Breast epithelium (tissue), 4 donors: ENCODE measurements at regions not wholly inside any gene's neighbourhood (a gene's known extent, or its start where the extent isn't known, plus 50 kb on each side); places are given as distances from the start of the nearest gene placed in this dataset.

ENCODE experiments used
- DNase-seq, 2 donors: peaks; one replicate each; pipeline ENCODE4 v3.0.0-alpha.2; 2019; ENCODE audit warnings: low spot score in 2 of 2
- H3K27ac ChIP-seq, 2 donors: fragments of 200-600 bp; sonication (generic) in 1 of 2; one replicate each; pipeline ENCODE4 v1.5.1; 2016 to 2019; ENCODE audit warnings: mild to moderate bottlenecking in 1 of 2
- H3K27me3 ChIP-seq, 2 donors: fragments of 200-600 bp; sonication (generic) in 1 of 2; one replicate each; pipeline versions ENCODE4 v1.5.1 to v1.6.0; 2017 to 2019; ENCODE audit warnings: control low read depth in 1 of 2, mild to moderate bottlenecking in 1 of 2
- H3K36me3 ChIP-seq: fragments of 200-600 bp; one replicate; pipeline ENCODE4 v1.5.1; 2019
- H3K4me1 ChIP-seq, 2 donors: fragments of 200-600 bp; sonication (generic); one replicate each; pipeline ENCODE4 v1.5.1; 2016 to 2019; ENCODE audit warnings: control low read depth in 1 of 2
- H3K4me3 ChIP-seq, 3 donors: fragments of 200-600 bp; sonication (generic); 1 replicate in 2 of 3; 2 replicates in 1 of 3; pipeline ENCODE4 v1.5.1; 2016 to 2019; ENCODE audit warnings: mild to moderate bottlenecking in 3 of 3, moderate library complexity in 2 of 3
- H3K9me3 ChIP-seq, 2 donors: fragments of 200-600 bp; sonication (generic) in 1 of 2; one replicate each; pipeline ENCODE4 v1.5.1; 2016 to 2019; ENCODE audit warnings: control low read depth in 1 of 2
- CTCF ChIP-seq, 3 donors: fragments of 450-650 bp; IDR thresholded peaks; one replicate each; pipeline ENCODE4 v1.5.1; 2016 to 2017; ENCODE audit warnings: antibody characterized with exemption in 3 of 3, mild to moderate bottlenecking in 3 of 3, moderate library complexity in 3 of 3
- POLR2A ChIP-seq: fragments of 450-650 bp; IDR thresholded peaks from one replicate; pipeline ENCODE4 v1.6.1; 2016; ENCODE audit warnings: antibody characterized with exemption, mild to moderate bottlenecking, moderate library complexity
- POLR2AphosphoS5 ChIP-seq, 3 donors: sonication (generic); formaldehyde crosslinking; IDR thresholded peaks; one replicate each; pipeline ENCODE4 v1.6.1; 2017; ENCODE audit warnings: antibody characterized with exemption in 3 of 3
- intact Hi-C: fragments of 100-400 bp; cut with DNase I; formaldehyde crosslinking; loops from one replicate; pipeline ENCODE4 v1.15.1; 2023; ENCODE audit warnings: low total_unique reads

- Histone ChIP-seq H3K9me3 (no peaks in the 10 kb centered on the region), H3K4me1 (no peaks in the 10 kb centered on the region), H3K27me3 (no peaks in the 10 kb centered on the region), H3K36me3 (no peaks in the 10 kb centered on the region), H3K27ac (no peak overlapping the region), H3K4me3 (no peak overlapping the region)
- intact Hi-C loops = no loop called here
- no peak for DNase-seq
- TF ChIP-seq CTCF (IDR thresholded peaks at IDR 0.05) = no peak
- TF ChIP-seq POLR2AphosphoS5 (IDR thresholded peaks at IDR 0.05) = no peak
- no peak for TF ChIP-seq POLR2A
Observed at GRCh38 chr1:238404481-238404880, 513.8 kb upstream of the ZP4 start.

GRCh38 chr1:238401144-238401543, 510.4 kb upstream of the ZP4 start:
- intact Hi-C loops = no loop called here
- TF ChIP-seq CTCF (IDR thresholded peaks at IDR 0.05) (no peak), POLR2A (no peak), POLR2AphosphoS5 (IDR thresholded peaks at IDR 0.05) (no peak)
- DNase-seq = no peak
- no peak overlapping the region for H3K4me3 ChIP-seq
- no peaks in the 10 kb centered on the region for H3K4me1 ChIP-seq
- no peaks in the 10 kb centered on the region for H3K9me3 ChIP-seq
- H3K36me3 ChIP-seq = no peaks in the 10 kb centered on the region
- H3K27me3 ChIP-seq = no peaks in the 10 kb centered on the region
- H3K27ac ChIP-seq = no peak overlapping the region

DNA sequence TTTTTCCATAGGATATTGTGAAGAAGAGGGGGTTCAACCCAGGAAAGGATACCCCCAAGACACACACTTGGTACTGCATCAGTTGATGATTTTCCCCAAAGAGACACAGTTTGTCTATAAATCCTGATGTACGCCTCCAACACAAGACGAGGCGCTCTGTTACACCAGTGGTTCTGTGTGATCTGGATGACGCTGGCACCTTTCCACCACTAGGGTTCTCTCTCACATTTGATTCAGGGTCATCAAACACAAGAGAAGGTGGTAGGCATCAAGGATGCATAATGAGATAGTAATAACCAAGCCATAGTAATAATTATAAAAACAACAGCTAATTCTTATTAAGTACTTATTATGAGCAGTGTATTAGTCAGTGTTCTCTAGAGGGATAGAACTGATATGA, 508.8 kb upstream of the ZP4 start:
- intact Hi-C loops = no loop called here
- H3K27me3 ChIP-seq = no peaks in the 10 kb centered on the region
- no peak overlapping the region for H3K27ac ChIP-seq
- no peaks in the 10 kb centered on the region for H3K9me3 ChIP-seq
- no peak for DNase-seq
- TF ChIP-seq POLR2AphosphoS5 (IDR thresholded peaks at IDR 0.05) = no peak
- TF ChIP-seq CTCF (IDR thresholded peaks at IDR 0.05) = no peak
- no peak for TF ChIP-seq POLR2A
- H3K4me3 ChIP-seq = no peak overlapping the region
- H3K36me3 ChIP-seq = no peaks in the 10 kb centered on the region
- H3K4me1 ChIP-seq = no peaks in the 10 kb centered on the region

GRCh38 chr1:238396140-238396539, 505.4 kb upstream of the ZP4 start:
- no peak for DNase-seq
- intact Hi-C loops = no loop called here

DNA sequence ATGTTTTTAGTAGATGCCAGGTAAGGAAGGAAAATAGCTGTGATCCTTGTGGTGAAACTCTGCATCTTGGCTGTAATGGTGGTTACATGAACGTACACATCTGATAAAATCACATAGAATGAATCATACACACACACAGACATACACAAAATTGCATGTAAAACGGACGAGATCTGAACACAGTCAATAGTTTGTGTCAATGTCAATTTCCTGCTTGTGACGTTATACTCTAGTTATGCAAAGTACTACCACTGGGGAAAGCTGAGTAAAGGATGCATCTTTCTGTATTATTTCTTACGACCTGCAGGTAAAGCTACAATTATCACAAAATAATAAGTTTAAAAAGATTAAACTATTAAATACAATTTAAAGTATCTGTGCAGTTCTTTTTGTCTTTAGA, 493.7 kb upstream of the ZP4 start:
- Histone ChIP-seq H3K27ac (no peak overlapping the region), H3K36me3 (no peaks in the 10 kb centered on the region), H3K4me1 (no peaks in the 10 kb centered on the region), H3K9me3 (no peaks in the 10 kb centered on the region), H3K4me3 (no peak overlapping the region), H3K27me3 (no peaks in the 10 kb centered on the region)
- TF ChIP-seq POLR2A (no peak), POLR2AphosphoS5 (IDR thresholded peaks at IDR 0.05) (no peak), CTCF (IDR thresholded peaks at IDR 0.05) (no peak)
- intact Hi-C loops = no loop called here
- no peak for DNase-seq

More at GRCh38 chr1:238396140-238396539, 505.4 kb upstream of the ZP4 start:
- no peaks in the 10 kb centered on the region for H3K27me3 ChIP-seq
- no peaks in the 10 kb centered on the region for H3K4me1 ChIP-seq
- H3K9me3 ChIP-seq = no peaks in the 10 kb centered on the region
- H3K27ac ChIP-seq = no peak overlapping the region
- no peak for TF ChIP-seq CTCF (IDR thresholded peaks at IDR 0.05)
- TF ChIP-seq POLR2AphosphoS5 (IDR thresholded peaks at IDR 0.05) = no peak
- no peak for TF ChIP-seq POLR2A
- no peak overlapping the region for H3K4me3 ChIP-seq
- no peaks in the 10 kb centered on the region for H3K36me3 ChIP-seq
